ENCODE measurements at regions not wholly inside any gene's neighbourhood (a gene's known extent, or its start where the extent isn't known, plus 50 kb on each side); places are given as distances from the start of the nearest gene placed in this dataset.
"Not testable (repeated sequence)": the region's sequence is repeated elsewhere in the genome, so short reads cannot be mapped to it uniquely, and the experiment has no call there.

DNA sequence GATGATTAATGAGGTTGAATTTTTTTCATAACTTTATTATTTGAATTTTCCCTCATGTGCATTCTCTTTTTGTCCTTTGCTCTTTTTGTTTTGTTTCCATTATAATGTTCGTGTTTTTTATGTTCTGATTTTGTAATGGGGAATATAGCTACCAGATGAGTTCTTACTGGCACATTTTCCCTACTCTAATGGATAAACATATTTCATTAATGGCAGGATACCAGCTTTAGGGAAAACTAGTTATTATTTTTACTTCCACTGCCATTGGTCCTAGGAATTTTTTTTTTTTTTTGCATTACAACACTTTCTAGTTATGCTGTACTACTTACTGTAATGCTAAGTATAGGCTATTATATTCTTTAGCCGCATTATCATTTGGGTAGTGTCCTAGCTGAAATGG, 286.3 kb downstream of the SPRY1 start:
- no peak for DNase-seq

DNA sequence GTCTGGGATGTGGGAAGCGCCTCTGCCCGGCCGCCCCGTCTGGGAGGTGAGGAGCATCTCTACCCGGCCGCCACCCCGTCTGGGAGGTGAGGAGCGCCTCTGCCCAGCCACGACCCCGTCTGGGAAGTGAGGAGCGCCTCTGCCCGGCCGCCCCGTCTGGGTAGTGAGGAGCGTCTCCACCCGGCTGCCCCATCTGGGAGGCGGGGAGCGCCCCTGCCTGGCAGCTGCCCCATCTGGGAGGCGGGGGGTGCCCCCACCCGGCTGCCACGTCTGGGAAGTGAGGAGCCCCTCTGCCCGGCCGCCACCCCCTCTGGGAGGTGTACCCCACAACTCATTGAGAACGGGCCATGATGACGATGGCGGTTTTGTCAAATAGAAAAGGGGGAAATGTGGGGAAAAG, 288.3 kb downstream of the SPRY1 start:
- not testable (repeated sequence) for DNase-seq

DNA sequence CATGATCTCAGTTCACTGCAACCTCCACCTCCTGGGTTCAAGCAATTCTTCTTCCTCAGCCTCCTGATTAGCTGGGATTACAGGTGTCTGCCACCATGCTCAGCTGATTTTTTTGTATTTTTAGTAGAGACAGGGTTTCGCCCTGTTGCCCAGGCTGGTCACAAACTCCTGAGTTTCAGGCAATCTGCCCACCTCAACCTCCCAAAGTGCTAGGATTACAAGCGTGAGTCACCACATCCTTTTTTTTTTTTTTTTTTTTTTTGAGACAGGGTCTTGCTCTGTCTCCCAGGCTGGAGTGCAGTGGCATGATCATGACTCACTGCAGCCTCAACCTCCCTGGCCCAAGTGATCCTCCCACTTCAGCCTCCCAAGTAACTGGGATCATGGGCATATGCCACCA, 298.9 kb downstream of the SPRY1 start:
- not testable (repeated sequence) for DNase-seq

DNA sequence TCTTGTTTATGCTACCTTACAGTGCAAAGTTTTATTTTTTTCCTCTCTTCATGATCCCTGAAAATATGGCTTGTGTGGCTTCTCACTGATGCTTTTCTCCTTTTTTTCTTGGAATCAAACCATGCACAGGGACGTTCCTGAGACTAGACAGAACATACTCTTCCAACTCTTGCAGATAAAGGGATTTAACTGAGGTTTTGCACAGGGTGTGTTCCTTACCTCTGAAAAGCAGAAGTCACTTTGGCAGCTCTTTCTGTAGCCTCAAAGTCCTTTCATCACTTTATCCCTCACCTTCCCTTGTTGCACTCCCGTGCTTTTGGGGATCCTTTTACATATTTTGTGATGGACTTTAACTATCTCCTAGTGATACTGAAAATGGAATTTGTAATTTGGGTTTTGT, 300.1 kb downstream of the SPRY1 start:
- no peak for DNase-seq

DNA sequence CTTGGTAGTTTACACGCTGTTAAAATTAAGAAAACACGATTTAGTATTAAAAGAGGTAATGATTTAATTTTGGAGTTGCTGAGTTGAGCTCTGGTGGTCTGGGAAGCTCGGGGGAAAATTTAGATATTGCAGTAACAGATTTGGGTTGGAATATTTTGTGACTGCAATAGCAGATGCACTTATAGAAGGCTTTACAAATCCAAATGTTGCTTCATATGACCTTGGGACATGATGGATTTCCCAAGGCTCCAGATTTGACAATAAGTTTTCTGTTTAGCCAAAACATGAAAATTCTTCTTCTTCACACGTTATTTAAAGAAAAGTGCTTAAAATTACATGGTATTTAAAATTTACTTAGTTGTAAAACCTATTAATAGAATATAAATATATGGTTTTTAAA, 302.0 kb downstream of the SPRY1 start:
- no peak for DNase-seq

DNA sequence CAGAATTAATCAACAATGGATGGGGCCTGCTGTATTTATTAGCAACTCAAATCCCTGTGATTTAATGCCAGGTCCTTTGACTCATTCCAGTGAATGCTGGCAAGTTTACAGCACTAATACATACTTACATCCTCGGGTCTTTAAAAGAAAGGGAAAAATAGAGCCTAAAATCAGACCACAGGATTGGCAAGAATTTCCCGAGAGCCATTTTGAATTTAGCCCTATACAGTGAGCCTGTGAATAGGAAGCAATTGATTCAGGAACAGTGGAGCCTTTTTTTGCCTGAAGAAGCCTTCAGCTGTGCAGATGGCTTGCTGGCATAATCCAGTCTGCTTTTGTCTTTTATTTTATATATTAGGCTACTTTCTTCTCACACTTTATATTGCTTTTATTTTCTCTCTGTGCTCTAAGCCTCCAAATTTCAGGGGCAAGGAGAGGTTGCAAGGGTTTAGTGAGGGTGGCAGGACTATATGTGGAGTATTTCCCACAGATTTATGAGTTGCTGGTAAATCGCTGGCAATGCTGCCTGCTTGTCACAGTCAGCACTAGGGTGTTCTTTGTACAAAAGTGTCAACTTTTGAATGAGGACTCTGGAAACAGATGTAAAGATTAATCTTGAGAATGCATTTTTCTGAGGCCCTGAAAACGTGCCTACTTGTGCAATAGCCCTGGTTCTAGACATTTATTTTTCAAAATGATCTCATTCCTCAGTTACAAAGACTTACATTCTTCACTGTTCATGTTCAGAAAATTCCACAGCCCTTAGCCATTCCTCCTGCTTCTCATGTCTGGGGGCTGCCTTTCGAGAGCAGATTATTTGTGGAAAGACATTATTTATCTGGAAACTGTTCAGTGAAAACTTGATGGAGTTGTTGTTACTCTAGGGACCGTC, 303.5 kb downstream of the SPRY1 start:
- peak; percentile 91 for DNase-seq

DNA sequence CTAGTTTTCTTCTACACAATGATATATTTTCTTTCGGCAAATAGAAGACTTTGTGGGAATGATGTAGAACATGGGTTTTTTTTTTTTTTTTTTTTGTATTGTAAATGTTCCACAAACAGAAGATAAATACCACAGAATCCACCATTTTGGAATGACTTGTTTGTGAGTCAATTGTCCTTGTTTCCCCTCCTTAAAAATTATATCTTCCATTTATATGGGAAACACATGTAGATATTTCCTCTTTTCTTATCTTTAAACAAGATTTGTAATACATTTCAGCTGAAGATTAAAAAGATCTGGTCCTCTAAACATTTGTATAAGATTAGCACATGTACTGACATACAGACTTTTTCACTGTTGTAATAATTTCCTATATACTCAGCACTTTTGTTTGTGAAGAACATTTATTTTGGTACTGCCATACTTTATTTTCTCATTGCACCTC, 304.6 kb downstream of the SPRY1 start:
- DNase-seq: no peak

DNA sequence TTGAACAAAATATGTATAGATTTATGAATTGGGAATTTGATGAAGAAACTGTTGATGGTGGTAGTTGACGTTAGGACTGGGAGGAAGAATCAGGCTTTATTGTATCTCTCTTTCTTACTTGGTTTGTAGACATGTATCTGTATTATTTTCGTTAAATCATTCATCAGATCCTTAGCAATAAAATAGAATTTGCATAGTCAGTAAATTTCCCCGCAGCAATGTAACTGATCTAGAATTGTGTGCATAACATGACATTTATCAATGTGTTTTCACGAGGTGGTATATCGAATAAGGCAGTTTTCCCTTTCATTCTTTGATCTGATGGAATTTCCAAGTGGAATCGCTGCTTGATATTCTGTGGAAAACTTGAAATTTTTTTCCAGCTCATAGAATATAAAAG, 308.8 kb downstream of the SPRY1 start:
- no peak for DNase-seq

DNA sequence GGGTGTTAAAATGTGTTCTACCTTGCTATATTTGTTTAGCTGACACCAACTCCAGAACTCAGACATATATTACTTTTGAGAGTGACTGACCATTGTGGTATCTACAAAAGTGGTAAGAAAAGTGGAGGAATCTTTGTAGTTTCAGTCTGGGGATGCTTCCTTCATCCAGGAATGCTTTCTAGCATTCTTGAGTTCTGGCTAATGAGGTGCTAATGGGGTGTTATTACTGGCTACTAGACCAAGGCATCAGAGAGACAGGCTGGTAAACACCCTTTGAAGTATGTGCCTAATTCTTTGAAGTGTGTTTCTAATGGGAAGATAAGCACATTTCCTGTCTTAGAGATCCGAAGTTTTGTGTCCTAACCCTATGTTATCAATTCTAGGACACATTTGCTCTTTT, 310.4 kb downstream of the SPRY1 start:
- DNase-seq: peak; percentile 10

DNA sequence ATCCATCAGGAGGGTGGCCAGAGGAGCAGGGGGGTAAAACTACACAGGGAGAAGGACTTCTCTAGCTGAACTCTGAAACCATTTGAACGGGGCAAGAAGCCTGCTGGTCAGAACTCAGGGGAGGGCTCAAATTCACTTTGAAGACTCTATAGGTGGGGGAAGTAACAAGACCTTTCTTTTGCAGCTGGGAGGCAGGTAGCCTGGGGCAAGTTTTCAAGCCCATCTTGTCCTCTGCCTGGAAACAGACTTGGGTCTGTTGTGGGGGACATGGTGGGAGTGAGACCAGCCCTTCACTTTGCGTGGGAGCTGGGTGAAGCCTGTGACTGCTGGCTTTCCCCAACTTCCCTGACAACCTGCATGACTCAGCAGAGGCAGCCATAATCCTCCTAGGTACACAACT, 312.3 kb downstream of the SPRY1 start:
- no peak for DNase-seq

DNA sequence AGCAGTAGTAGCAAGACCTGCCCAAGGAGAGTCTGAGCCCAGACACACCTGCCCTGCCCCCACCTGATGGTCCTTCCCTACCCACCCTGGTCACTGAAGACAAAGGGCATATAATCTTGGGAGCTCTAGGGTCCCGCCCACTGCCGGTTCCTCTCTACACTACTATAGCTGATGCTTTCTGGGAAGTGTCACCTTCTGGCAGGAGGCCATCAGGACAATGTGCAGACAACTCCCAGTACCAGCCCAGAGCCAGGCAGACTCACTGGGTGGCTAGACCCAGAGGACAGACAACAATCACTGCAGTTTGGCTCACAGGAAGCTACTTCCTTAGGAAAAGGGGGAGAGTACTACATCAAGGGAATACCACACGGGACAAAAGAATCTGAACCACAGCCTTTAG, 312.7 kb downstream of the SPRY1 start:
- DNase-seq: no peak

DNA sequence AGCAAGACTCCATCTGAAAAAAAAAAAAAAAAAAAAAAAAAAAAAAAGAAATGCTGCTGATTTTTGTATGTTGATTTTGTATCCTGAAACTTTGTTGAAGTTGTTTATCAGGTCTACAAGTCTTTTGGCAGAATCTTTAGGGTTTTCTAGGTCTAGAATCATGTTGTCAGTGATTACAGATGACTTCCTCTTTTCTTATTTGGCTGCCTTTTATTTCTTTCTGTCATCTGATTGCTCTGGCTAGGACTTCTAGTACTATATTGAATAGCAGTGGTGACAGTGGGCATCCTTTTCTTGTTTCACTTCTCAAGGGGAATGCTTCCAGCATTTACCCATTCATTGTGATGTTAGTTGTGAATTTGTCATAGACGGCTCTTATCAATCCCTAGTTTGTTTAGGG, 334.4 kb downstream of the SPRY1 start:
- no peak for DNase-seq

DNA sequence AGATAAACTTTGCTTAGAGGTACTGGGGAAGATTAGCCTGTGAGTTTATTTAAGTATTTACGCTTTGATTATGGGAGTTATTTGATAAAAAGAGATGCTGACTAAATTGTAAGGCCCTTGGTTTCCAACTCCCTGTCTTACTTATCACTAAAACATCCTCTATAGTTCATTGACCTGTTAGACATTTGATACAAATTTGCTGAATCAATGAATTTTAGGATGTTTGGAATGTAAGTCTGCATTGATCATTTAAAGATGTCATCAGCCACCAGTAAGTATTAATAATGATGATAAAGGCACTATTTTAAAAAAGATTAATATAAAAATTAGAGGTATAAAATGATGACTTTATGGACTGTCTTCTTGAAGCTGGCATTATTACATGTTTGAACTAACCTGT, 340.6 kb downstream of the SPRY1 start:
- DNase-seq: no peak

DNA sequence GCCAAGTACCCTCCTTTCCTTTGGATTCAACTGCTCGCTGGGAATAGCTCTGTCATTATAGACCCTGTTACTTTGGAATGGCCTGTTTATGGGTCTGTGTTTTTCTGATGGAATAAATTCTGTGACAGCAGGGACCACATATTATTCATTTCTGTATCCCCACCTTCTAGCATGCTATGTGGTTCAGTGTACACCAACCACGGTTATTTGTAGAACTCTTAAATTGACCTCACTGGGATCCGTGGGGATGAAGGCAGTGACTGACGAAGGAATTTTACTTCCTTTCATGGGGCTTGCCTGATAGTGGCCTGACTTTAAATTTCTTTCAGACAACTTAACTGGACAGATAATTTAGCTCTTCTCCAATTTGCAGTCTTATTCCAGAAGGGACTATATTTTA, 343.2 kb downstream of the SPRY1 start:
- no peak for DNase-seq

DNA sequence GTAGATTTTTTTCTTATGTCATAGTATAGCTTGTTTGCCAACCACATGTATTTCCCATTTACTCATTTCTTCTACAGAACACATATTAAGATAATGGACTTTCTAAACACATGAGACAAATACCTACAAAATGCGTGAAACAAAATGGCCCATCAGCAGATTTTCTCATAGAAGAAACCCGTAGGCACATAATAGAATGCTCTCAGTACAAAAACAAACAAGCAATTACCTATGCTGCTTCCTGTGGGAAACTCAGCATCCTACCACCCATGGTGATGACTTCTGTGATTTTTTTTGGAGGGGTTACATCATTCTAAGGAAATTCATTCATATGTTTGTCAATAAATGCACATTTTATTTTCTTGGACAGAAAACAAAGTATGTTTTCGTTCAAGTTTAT, 343.6 kb downstream of the SPRY1 start:
- no peak for DNase-seq

DNA sequence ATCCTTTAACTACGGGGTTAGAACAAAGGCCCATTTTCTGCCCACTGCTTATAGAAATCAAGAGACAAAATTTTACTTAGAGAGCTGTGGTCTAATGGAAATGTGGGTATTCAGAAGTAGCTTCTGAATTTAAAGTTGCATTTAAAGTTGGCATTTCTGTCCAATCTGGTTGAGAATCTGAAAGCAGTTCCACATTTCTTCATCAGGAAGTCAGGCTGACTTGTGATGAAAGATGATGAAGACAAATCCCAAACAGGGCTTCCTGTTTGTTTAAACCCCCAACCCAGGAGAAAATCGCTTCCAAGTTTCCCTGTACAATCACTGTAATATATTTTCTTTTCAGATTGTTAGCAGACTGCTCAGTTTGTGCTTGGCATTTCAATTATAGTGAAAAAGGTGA, 345.3 kb downstream of the SPRY1 start:
- no peak for DNase-seq

DNA sequence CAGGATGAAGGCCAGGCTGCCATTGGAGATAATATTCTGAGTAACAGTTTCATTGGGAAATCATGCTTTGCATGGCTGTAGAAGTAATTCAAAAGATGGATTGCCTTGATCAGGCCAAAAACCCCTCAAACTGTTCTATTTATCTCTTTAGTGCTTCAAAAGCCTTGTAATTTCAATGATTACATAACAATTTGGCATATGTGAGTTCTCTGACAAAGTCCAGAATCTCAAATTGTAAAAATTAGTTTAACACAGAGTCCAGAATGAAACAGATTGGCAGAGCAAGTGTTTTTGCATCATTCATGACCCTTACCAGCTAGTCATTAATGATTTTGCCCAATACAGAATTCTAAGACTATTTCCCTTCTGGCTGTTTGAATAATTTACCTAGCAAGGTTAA, 347.3 kb downstream of the SPRY1 start:
- no peak for DNase-seq

DNA sequence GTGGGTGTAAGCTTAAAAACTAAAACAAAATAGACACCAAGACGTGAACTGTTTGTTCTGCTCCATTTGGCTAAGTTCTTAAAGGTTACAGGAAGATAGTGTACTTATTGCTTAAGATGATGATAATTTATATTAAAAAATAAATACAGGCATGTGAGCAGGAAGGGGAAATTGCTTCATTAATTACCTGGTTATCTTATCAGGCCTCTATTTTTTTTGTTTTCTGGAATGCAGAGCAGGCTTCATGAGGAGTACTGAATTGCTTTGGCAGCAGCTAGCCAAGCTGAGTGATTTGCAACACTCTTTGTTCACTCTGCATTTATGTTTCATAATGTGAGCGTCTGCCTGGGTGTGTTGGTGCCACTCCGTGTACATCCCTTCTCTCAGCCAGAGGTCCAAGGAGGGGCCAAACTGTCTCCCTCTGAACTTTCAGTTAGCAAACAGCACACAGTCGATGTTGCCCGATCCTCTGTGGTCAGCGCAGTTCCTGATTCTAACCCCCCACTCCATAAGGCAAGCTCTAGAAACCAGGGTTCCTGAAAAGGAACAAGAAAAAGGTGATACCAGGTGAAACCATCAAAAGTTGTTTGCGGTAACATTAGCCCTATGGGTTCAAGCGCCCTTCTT, 348.2 kb downstream of the SPRY1 start:
- DNase-seq: peak; percentile 83

DNA sequence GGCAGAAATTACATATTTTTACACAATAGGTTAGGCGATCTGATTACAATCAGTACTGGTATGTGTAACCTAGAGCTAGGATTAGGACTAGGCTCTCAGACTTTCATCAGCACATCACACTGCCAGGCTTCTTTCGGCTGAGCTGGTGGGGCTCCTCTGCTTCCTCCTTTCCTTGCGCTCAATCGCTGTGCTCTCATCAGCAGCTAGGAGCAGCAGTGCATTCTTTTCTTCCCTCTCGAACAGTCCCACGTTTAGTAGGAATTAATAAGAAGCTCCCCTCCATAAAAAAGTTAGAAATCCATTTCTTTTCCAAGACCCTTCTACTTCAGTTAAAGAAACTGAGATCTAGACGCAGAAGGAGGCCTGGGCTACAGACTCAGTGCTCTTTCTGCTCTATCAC, 350.4 kb downstream of the SPRY1 start:
- no peak for DNase-seq

DNA sequence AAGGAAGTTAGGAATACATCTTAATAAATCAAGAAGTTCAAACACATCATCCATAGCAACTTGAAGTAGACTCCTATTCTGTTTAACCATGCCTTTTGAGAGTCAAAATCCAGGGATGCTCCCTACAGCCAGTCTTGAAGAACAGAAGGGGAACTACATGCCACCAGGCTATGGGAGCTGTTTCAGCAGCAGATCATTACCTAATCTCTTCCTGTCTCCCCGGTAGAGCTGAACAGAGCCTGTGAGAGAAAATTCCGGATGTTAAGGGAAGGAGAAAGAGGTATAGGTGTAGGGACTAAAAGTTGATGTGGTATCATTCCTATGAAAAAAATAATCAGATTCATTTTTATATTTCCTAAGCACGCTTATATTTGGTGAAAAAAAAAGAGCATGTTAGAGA, 352.2 kb downstream of the SPRY1 start:
- DNase-seq: no peak

DNA sequence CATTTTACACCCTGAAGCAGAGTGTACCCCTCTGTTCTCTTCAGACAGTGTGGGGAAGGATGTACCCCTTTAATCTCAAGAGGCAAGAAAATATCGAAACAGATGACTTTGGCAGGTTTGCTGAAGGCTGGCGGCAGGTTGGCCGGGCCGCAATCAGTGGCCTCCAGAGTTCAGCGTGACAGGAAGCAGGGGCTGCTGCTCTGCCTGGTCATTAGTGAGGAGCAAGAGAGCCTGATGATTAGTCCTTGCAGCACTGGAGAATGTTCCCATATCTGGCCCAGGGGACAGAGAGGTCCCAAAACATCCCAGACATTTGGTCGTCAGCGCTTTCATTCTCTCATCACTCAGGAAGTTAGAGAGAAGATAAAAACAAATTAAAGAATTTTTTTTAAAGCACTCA, 352.8 kb downstream of the SPRY1 start:
- no peak for DNase-seq

DNA sequence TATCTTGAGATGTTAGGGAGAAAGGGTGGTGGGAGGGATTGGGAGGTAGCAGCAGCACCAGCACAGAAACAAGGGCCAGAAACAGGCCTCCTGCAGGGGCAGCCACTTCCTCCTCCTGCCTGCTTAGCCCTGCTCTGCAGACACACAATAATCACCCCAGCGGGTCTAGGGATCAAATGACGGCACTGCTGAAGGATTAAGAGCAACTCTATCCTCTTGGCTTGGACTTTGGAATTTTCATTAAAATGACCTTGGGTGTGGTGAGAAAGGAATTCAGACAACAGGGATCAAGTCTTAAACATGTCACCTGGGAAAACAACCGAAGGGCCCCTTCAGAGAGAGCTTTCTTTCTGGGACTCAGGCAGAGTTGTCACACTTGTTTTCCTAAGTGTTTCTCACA, 353.4 kb downstream of the SPRY1 start:
- DNase-seq: no peak

DNA sequence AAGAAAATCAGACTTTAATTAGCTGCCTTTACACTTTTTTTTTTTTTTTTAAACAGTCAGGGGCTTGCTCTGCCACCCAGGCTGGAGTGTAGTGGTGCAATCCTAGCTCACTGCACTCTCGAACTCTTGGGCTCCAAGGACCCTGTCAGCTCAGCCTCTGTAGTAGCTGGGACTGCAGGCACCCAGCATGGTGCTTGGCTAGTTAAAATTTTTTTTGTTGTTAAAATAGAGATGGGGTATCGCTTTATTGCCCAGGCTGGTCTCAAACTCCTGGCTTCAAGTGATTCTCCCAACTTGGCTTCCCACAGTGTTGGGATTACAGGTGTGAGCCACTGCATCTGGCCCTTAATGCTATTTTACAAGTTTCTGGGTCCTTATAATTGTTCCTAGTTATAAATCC, 359.1 kb downstream of the SPRY1 start:
- no peak for DNase-seq

DNA sequence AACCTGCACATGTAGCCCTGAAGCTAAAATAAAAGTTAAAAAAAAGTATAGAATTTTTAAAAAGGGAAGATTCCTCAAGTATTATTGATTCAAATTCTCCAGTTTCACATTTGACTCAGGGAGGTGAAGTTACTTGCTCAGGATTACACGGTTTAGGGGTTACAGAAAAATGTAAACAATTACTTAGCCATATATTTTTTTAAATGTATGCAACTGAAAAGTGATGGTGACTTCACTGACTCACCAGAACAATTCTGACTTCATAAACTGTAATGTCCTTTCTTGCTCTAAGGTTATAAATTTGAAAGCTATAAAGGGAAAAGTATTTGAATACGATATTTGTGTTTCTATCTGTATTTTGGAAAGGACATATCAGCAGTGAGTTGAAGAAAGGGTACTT, 371.2 kb downstream of the SPRY1 start:
- DNase-seq: no peak

DNA sequence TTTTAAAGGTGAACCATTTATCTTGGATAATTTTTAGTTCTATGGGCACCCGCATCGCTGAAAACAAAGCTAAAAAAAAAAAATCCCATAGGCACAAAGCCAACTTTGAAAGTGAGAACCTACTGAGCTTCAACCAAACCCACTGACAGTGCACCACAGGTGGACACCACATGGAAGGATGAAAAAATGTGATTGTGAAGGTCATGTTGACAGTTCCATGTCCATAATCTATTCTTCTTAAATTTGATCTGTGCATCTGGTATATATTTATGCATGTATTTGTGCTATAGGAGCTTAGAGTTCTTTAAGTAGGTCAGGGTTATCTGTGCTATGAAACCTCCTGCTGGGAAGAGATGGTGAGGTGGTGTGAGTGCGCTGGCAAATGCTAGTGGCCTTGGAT, 374.3 kb downstream of the SPRY1 start:
- DNase-seq: no peak

Data from NCI-H226 (cell line).